ENCODE measurements at regions not wholly inside any gene's neighbourhood (a gene's known extent, or its start where the extent isn't known, plus 50 kb on each side); places are given as distances from the start of the nearest gene placed in this dataset.

DNA sequence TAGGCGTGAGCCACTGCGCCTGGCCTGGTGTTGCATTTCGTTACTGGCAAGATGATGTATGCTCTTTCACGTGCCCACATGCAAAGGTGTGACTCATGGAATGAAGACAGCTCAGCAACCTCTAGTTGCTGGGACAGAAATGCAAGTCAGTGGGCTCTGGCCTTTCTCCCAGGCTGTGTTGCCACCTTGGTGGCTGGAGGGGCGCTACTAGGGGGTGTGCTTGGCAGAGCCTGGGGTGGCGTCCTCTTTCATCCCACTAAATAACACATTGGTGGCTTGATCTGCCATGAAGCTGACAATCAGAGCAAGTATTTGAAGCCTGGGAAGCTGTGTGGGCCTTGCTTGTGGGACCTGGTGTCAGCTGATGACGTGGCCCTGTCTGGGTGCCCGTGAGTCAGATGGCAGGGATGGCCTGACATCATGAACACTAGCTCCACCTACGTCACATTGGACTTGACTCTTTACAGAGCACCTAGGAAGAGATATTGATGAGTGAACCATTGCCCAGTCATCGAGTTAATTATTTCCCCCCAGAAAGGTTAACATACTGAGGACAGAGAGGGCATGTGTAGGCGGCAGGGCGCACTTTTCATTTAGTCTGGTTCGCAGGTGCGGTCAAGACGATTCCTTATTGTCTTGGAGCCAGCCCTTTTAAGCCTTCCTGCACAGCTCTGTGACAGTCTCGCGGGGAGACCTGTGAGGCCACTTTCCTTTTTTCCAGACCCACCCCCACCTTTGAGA lies 154.2 kb downstream of the TM9SF2 start (continued):
- TF ChIP-seq HDAC6 (IDR thresholded peaks at IDR 0.05; ENCODE audit: low read depth, low read length) (no peak), ZNF550 (CRISPR knock-in tag; IDR thresholded peaks at IDR 0.05; ENCODE audit: borderline replicate concordance) (no peak), GATAD2A (CRISPR knock-in tag; IDR thresholded peaks at IDR 0.05) (peak; percentile 11; the same call in 1 of the 2 replicates), GPBP1L1 (CRISPR knock-in tag; IDR thresholded peaks at IDR 0.05) (no peak), HBP1 (CRISPR knock-in tag; IDR thresholded peaks at IDR 0.05; ENCODE audit: low read depth) (no peak), ZNF513 (CRISPR knock-in tag; conservative IDR thresholded peaks at IDR 0.05) (no peak), ZNF800 (CRISPR knock-in tag; IDR thresholded peaks at IDR 0.05) (no peak), ZNF180 (CRISPR knock-in tag; IDR thresholded peaks at IDR 0.05; ENCODE audit: borderline replicate concordance, low read depth) (no peak), ZNF530 (CRISPR knock-in tag; IDR thresholded peaks at IDR 0.05; ENCODE audit: low read depth) (no peak), YEATS4 (CRISPR knock-in tag; IDR thresholded peaks at IDR 0.05; ENCODE audit: borderline replicate concordance) (no peak), ZFP1 (CRISPR knock-in tag; IDR thresholded peaks at IDR 0.05) (no peak), HNRNPLL (IDR thresholded peaks at IDR 0.05; ENCODE audit: low read depth, low read length, poor library complexity, severe bottlenecking) (no peak), ZNF232 (CRISPR knock-in tag; IDR thresholded peaks at IDR 0.05; ENCODE audit: borderline replicate concordance) (no peak), KLF9 (CRISPR knock-in tag; IDR thresholded peaks at IDR 0.05; ENCODE audit: low read depth) (no peak), HOXA5 (CRISPR knock-in tag; IDR thresholded peaks at IDR 0.05) (no peak), IRX3 (CRISPR knock-in tag; IDR thresholded peaks at IDR 0.05; ENCODE audit: borderline replicate concordance, low read depth) (no peak), PLRG1 (conservative IDR thresholded peaks at IDR 0.05) (no peak), FOXK1 (CRISPR knock-in tag; IDR thresholded peaks at IDR 0.05; ENCODE audit: borderline replicate concordance, low read depth) (no peak), ZNF709 (CRISPR knock-in tag; IDR thresholded peaks at IDR 0.05) (no peak), SALL1 (CRISPR knock-in tag; IDR thresholded peaks at IDR 0.05) (0 out of 2 replicates have a peak, but pooled peaks have one; percentile 19), ZNF383 (CRISPR knock-in tag; IDR thresholded peaks at IDR 0.05; ENCODE audit: borderline replicate concordance) (no peak), ZNF337 (CRISPR knock-in tag; IDR thresholded peaks at IDR 0.05; ENCODE audit: borderline replicate concordance, low read depth) (no peak)
- TF ChIP-seq, protein P1, sequence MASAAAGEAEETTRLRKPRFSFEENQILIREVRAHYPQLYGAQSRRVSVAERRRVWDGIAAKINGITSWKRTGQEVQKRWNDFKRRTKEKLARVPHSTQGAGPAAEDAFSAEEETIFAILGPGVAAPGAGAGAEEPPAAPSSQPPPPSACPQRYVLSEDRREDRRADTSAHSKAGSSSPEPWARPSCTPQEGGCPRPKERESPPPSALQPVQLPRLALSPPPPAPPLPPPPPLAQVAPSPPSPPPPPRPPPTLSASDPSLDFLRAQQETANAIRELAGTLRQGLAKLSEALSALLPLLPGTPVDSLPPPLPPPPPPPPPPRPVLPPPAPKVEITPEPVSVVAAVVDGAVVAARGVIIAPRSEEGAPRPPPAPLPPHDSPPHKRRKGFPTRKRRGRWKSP (CRISPR knock-in tag; IDR thresholded peaks at IDR 0.05), result 0 out of 2 replicates have a peak, but pooled peaks have one; percentile 38
